ENCODE measurements at regions not wholly inside any gene's neighbourhood (a gene's known extent, or its start where the extent isn't known, plus 50 kb on each side); places are given as distances from the start of the nearest gene placed in this dataset.
"Not testable (repeated sequence)": the region's sequence is repeated elsewhere in the genome, so short reads cannot be mapped to it uniquely, and the experiment has no call there.

DNA sequence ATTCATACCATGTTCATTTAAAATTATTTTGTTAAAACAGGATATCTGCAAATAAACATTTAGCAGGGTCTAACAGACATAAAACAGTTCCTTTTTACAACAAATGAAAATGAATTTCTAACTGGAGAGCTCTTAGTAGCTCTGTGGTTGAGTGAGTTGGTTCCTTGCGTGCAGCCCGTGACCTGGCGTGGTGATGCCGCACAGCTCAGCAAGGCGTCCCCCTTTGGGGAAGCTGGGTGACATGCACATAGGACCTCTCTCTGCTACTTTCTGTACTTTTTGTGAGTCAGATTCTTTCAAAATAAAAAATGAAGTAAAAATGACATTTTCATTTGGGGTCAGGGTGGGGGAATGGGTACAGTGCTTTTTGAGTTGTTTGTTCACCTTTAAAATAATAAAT is 75.9 kb downstream of the NPIPB11 start:
- not testable (repeated sequence) for DNase-seq

DNA sequence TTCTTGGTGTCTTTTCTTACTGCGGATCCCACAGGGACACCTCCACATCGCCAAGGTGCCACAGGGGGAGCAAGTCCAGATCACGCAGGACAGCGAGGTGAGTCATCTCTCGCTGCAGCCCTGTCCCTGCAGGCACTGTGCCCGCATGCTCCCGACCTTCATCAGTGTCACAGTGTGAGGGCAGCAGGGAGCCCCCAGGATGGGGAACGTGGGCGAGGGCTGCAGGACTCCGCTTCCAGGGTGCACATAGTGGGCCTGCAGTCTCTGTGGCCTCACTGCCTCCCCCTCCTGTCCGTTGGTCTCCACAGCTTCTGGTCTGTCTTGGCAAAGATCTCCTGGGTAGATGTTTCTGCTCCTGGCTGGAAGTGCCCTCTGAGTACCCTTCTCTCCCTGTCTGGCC is 78.0 kb downstream of the NPIPB11 start:
- DNase-seq = not testable (repeated sequence)

DNA sequence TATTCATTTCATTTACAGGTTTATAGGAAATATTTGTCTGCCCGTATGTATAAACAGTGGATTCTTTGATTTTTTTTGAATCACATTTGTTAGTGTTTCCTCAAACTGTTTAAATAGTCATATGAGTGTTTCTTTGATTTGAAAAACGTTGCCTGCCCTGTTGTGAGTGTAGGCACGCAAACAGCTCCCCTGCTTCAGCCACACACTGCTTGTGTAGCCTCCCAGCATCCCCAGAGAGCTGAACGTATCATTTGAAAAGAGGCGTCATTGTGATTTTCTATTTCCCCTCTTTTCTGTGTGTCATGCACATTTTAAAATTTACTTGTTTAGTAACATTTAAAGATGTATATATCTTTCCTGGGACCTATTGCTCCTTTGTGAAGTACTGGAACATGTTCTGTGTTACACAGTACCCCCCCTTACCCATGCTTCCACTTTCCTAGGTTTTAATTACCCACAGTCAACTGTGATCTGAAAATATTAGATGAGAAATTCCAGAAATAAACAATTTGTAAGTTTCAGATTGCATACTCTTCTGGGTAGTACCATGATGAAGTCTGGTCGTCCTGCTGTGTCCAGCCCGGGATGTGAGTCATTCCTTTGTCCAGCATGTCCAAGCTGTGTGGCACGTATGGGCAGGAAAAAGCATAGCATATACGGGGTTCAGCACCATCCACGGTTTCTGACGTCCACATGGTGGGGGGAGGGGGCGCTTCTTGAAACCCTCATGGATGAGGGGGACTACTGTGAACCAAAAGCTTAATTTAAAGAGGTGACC is 78.7 kb downstream of the NPIPB11 start:
- DNase-seq = not testable (repeated sequence)

DNA sequence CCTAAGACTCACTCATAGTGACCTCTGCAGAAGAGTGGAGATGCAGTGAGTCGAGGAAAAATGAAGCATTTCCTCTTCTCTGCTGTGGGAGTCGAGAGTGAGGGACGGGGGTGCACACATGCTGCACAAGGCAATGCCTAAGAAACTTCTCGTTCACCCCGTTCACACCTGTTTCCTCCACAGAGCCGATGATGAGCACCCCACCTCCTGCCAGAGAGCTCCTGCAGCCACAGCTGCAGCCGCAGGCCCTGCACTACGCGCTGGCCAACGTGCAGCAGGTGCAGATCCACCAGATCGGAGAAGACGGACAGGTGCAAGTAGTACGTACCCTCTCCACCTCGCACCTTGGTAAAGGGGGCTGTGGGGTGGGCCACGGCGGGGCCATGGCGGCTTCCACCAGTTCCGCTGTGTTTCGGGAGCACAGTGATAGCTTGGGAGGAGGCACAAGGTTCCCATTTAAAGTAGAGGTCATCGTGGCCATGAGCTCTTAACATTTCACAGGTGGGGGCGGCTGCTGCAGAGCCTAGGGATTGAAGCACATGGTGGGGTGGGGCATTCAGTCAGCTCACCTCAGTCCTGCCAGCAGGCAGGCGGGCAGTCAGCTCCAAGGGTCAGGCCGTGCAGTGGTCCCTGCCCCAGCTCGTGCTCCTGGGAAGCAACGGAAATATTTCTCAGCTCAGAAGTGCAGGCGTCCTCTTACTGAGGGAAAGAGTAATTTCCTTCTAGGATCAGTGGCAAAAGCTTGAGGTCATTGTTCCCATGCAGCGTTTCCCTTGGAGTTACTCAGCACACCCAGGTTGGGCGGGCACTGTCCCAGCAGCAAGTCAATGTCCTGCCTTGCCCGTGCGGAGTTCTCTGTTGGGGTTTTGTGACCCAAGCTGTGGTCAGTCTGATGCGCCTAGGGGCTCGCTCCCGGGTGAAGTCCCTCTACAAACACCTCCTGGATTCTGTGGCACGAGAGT is 80.1 kb downstream of the NPIPB11 start:
- not testable (repeated sequence) for DNase-seq

DNA sequence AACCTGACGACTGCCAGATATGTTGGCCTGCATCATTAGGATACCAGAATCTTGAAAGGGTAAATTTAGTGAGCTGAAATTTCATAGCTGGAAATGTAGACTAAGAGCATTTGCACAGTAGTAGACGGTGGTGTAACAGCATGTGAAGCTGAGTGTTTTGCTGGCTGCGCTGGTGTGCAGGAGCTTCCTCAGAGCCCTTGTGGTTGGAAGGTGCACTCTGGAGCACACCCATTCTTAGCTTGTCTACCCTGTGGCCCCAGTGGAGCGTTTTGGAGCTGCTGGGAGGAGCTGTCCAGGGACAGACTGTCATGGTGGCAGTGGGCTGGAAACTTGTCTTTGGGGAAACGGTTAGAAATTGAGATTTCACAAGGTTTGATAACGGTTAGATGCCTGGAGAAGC is 82.8 kb downstream of the NPIPB11 start:
- not testable (repeated sequence) for DNase-seq

DNA sequence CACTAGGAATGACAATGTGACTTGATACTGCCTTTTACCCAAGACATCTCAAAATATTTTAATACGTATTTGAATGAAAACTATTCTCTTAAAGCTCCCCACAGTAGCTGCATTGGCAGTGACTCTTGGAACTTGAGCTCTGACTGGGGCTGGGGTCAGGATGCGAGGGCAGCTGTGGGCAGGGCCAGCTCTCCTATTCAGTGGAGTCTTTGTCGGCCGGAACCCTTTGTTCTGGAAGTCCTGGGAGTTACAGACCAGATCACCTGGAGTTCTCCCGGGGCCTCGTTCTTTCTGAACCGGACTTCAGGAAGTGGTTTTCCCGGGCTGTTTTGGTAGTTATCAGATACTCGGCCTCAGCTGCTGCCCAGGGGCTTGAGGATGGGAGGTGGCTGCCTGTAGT is 84.9 kb downstream of the NPIPB11 start:
- DNase-seq = no peak

DNA sequence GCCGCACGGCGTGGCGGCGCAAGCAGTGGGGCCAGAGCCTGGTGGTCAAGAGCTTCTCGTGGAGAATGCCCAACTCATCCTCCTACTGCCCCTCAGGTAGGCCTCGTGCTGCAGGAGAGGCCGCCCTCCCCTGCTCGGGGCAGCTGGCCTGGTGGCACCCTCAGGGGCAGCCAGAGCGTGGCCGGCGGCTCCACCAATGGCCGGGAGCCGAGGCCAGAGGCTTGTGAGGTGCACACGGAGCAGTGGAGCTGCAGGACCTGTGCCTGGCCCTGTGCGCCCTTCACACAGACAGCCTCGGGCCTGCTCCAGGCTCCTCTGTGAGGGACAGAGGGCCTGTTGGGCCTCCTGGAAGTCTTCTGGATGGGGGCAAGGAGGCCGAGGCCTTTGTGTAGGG is 85.5 kb downstream of the NPIPB11 start:
- no peak for DNase-seq

DNA sequence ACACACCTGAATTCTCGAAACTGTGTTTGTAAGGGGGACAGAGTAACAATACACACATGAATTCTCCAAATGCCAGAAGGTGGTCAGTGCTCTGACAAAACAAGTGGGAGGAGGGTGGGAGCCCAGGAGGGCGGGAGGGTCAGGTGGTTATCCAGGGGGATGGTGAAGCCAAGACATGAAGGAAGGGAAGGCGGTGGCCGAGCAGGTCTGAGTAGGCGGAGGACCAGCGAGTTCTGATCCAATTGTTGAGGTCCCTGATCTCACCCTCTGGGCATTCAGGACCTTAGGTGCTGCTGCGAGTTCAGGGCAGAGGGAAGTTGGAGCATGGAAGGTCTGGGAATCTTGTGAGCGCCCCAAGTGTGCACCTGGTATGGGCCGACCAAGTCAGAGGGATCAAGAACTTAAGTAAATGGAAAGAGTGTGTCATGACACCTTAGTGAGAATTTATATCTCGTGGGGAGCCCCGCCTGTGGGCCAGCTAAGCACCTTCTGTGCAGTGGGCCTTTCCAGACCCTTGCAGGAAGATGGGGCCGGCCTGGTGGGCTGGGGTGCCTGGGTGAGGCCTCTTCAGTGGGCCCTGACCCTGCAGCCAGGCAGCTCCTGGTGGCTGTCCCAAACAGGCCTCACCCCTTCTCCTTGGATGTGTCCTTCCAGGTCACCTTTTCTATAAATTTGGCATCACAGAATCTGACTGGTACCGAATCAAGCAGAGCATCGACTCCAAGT is 86.1 kb downstream of the NPIPB11 start:
- no peak for DNase-seq

DNA sequence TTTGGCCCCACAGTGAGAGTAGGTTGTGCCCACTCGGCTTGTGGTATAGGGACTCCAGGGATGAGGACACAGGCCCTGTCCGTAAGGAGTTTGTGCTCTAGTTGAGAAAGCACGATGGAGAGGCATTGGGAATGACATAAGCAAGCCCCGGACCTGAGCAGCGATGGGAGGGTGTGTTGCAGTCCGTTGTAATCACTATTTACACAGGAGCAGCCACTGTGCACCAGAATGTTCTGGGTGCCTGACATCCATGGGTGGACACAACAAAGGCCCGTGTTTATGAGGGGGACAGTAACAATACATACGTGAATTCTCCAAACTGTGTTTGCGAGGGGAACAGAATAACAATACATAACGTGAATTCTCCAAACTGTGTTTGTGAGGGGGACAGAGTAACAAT is 86.8 kb downstream of the NPIPB11 start:
- DNase-seq = no peak

DNA sequence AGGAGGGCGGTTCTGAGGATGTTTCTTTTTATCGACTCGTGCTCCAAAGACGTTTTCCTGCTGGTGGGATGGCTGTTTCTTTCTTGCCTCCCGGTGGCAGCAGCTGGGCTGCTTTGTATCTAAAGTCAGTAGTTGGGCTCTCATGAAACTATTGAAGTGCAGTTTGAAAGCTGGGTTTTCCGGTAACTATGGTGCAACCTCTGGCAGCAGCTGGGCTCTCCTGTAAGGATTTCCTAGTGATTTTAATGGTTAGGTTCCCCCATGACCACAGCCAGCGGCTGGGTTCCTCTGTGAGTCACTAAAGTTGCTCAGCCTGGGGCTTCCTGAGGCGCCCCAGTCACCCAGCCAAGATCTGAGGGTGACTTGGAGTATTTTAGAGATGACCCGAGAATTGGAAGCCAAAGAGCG is 87.9 kb downstream of the NPIPB11 start:
- DNase-seq = not testable (repeated sequence)

DNA sequence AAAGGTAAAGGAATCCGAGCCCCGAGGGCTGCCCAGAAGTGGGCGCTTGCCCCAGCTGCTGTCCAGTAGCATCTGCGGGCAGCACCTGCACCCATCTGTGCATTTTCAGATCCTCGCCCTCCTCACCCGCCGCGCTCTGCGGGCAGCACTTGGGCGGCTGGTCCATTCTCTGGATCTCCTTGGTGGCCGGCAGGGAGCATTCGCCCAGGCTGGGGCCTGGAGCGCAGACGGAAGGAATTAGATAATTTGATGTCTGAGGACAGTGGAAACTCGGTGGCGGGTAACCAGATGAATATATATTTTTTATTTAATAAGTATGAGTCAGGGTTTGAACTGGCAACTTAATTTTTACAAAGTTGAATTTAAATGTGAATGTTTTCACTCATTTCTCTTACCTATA is 88.5 kb downstream of the NPIPB11 start:
- no peak for DNase-seq

DNA sequence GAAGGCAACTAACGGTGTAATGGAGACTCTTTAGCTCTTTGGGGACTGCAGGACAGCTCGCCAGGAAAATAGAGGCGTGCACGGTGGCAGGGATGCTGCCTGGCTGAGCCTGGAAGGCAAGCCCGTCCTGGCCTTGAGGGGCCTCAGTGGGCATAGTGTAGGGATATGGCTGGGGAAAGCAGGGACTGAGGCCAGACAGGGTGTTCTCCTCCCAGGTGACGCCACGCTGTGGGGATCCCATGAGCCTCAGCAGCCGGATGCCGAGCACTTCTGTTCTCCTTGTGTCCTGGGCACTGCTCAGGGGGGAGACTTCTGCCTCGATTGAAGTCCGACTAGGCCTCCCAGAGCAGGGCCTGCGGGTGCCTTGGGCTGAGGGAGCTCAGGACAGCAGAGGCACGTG is 89.2 kb downstream of the NPIPB11 start:
- no peak for DNase-seq

DNA sequence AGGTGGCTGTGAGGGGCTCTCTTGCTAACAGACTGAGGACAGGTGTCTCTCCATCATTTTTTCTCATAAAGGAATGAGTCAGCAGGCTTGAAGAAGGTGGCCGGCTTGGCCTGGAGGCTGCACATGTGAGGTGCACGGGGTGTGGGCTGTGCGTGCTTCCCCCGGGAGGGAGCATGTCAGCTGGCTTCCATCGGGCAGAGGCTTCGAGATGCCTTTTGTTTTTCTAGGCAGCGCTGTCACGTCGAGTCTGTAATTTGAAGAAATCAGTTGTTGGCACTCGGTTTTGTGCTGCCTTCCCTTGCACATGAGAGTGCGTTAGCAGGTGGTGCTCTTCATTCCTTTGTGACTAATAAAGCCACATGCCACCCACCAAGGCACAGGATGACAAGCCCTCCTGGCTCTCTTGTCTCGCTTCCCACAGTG is 89.7 kb downstream of the NPIPB11 start:
- DNase-seq = peak in 2 of 56 donors; percentile 5 to 8

DNA sequence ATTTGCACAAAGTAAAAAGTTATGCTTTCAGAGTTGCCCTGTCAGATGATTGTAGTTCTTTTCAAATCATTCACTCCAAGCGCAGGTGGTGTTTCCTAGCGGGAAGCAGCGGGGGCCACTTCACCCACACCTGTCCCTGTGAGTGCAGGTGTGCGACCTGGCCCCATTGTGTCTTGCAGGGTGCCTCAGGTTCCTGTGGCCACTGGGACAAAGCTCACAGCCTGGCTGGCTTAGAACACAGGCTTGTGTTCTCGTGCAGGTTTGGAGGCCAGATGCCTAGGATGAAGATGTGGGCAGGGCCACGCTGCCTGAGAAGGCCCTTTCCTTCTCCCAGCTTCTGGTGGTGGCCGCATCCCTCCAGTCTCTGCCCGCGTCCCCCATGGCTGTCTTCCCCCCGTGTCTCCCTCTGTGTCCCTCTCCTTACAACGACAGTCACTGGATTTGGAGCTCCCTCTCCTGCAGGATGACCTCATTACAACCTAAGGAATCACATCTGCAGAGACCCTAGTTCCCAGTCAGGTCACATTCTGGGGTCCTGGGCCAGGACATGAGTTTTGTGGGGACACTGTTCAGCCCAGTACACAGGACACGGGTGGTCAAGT is 90.5 kb downstream of the NPIPB11 start:
- no peak for DNase-seq

DNA sequence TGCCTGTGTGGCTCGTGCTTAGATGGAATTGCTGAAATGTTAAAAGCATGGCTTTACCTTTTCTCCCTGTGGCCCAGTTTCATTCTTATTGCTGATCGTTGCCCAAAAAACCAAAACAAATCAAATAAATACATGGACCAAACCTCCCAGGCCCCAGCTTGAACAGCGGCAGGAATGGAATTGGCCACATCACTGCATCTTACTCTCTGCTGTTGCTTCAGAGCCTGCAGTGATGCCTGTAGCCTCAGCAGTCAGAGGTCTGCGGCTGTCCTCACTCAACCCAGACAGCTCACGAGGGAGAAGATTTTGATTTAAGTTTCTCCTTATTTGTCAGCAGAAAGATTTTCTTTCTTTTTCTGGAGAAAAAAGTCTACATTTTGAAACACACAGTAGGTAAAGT is 91.5 kb downstream of the NPIPB11 start:
- DNase-seq = no peak

DNA sequence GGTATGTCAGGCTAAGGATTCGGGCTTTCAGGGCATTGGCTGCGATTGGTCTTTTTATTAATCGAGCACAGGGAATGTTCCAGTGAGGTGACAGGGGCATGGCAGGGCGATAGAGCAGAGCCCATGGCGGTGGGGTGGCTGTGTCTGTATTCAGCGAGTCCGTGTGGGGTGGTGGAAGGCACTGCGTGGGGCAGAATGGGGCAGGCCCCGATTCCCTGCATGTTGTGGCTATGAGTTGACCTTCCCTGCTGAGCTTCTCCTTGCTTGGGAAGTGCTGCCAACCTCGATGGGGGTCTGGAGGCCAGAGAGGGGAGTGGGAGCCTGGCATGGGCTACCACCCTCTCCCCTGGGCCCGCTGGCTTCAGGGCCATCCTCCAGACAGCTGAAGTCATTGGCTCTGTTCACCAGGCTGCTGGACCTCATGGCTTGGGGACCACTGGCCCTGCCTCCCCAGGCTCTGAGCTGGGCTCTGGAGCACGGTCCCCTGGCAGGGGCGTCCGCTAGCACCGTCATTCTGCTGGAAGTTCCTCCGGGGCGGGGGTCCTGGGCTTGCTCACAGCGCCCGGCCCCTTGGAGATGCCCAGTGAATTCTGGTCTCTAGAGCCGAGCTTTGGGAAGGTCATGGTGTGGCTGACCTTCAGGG is 92.1 kb downstream of the NPIPB11 start:
- no peak for DNase-seq

DNA sequence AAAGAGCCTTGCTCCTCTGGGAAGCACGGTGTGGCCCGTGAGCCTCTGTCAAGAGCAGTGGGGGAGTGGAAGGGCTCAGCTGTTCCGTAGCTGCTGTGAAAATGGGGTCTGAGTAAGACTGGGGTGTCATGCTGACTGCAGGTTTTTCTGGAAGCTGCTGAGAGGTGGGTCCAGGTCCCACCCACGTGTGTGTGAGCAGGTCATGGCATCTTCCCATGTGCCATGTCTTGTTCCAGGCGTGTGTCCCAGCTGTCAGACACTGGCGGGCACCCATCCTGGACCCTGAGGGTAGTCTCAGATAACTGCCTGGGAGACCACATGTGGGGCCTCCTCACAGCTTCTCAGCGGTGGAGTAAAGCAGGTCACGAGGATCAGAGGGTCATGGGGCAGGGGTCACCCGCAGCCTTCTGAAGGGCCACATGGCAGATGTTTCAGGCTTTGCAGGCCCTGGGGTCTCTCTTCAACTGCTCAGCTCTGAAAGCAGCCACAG is 92.9 kb downstream of the NPIPB11 start:
- DNase-seq = no peak

DNA sequence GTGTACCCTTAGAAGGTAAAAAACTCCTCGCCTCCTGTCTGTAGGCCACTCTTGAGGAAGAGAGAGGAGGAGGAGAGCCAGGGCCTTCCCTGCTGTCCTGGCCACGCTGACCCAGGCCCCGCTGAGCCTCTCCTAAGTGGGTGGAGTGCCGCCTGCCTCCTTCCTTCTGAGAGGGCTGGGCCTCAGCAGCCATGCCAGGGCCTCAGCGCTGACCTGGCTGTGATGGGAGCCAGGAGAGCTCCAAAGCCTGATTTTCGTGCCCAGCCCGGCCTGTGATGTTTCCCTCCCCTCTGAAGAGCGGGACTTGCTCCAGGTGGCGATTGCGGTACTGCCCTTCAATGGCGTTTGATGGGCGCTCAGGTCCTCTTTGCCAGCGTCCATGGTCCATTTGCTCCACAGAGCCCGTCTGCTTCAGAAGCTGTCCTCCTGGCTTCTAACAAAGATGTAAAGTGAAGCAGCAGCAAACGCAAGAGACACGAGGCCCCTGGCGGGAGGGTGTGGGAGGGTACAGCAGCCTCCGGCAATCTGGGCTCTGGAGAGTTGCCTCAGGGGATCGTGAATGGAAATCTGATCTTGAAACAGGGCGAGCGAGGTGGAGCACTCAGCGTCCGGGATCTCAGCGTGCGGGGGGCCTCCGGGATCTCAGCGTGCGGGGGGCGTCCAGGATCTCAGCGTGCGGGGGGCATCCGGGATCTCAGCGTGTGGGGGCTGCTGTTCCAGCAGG is 93.5 kb downstream of the NPIPB11 start:
- no peak for DNase-seq

DNA sequence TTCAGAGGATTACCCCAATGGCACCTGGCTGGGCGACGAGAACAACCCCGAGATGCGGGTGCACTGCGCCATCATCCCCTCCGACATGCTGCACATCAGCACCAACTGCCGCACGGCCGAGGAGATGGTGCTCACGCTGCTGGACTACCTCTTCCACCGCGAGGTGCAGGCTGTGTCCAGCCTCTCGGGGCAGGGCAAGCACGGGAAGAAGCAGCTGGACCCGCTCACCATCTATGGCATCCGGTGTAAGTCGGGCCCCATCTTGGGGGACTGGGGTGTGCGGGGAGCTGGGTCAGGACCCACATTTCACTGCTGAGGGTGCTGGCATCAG is 94.2 kb downstream of the NPIPB11 start:
- not testable (repeated sequence) for DNase-seq
